Fibroblast of peridontal ligament (primary cell): ENCODE measurements at regions not wholly inside any gene's neighbourhood (a gene's known extent, or its start where the extent isn't known, plus 50 kb on each side); places are given as distances from the start of the nearest gene placed in this dataset.

Source experiments
- DNase-seq: peaks from one replicate; pipeline ENCODE4 v3.0.0-alpha.2; 2010; ENCODE audit errors: extremely low read depth

GRCh38 chr1:219801156-219801820 lies 127.1 kb downstream of the SLC30A10 start:
- peak; percentile 43 for DNase-seq

GRCh38 chr1:219798283-219799030 lies 129.9 kb downstream of the SLC30A10 start:
- DNase-seq: peak; percentile 83

- no peak for DNase-seq
Measured at GRCh38 chr1:219797683-219798082, 130.7 kb downstream of the SLC30A10 start.

- DNase-seq: peak; percentile 58
Measured at GRCh38 chr1:219797009-219797408, 131.3 kb downstream of the SLC30A10 start.

GRCh38 chr1:219795363-219795917 lies 132.9 kb downstream of the SLC30A10 start:
- DNase-seq: no peak

- no peak for DNase-seq
Measured at GRCh38 chr1:219794085-219794743, 134.1 kb downstream of the SLC30A10 start.

GRCh38 chr1:219792337-219793021 lies 135.9 kb downstream of the SLC30A10 start:
- peak; percentile 93 for DNase-seq

GRCh38 chr1:219791766-219792165 lies 136.6 kb downstream of the SLC30A10 start:
- DNase-seq: peak; percentile 13

- DNase-seq: peak; percentile 29
Measured at GRCh38 chr1:219790834-219791615, 137.3 kb downstream of the SLC30A10 start.

GRCh38 chr1:219788700-219789099 lies 139.7 kb downstream of the SLC30A10 start:
- no peak for DNase-seq

GRCh38 chr1:219788091-219788490 lies 140.3 kb downstream of the SLC30A10 start:
- no peak for DNase-seq

- DNase-seq: no peak
Measured at GRCh38 chr1:219784660-219785381, 143.5 kb downstream of the SLC30A10 start.

GRCh38 chr1:219783605-219784235 lies 144.6 kb downstream of the SLC30A10 start:
- DNase-seq: no peak

GRCh38 chr1:219782929-219783328 lies 145.4 kb downstream of the SLC30A10 start:
- DNase-seq: no peak

- DNase-seq: no peak
Measured at GRCh38 chr1:219782311-219782710, 146.0 kb downstream of the SLC30A10 start.

GRCh38 chr1:219781491-219781890 lies 146.9 kb downstream of the SLC30A10 start:
- no peak for DNase-seq

GRCh38 chr1:219778793-219779369 lies 149.5 kb downstream of the SLC30A10 start:
- DNase-seq: peak; percentile 70

- DNase-seq: no peak
Measured at GRCh38 chr1:219778110-219778509, 150.2 kb downstream of the SLC30A10 start.

- no peak for DNase-seq
Measured at GRCh38 chr1:219774386-219774785, 154.0 kb downstream of the SLC30A10 start.

- DNase-seq: no peak
Measured at GRCh38 chr1:219773775-219774174, 154.6 kb downstream of the SLC30A10 start.
